ENCODE measurements at regions not wholly inside any gene's neighbourhood (a gene's known extent, or its start where the extent isn't known, plus 50 kb on each side); places are given as distances from the start of the nearest gene placed in this dataset.

DNA sequence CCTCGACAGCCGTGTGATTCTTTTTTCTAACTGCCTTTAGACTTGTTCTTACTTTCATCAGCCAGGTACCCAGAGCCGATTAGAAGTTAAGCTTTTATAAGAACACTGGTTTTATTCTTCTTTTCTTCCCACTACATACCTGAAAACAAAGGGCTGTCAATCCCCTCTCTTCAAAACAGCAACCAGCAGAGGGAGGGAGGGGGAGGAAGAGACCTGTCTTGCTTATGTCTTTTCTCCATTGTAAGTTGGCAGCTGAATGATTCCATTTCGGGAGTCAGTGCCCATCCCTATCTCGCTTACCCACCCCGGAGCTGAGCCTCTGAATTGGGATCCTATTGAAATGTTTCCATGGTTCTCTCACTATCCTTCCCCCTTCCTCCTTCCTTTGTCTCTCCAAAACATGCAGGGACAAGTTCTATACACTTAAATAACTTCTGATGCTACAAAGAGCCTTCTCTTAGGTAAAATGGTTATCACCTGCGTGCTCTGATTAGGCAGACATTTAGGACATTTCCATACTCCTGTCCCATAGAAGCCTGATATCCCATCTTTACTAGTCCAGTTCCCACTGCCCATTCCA lies 83.9 kb upstream of the WWC1 start:
- Histone ChIP-seq H3K9ac (ENCODE audit: low read length) (no peak overlapping the region), H3K4me1 (ENCODE audit: insufficient read depth, low read length, severe bottlenecking) (no peaks in the 10 kb centered on the region), H3K4me3 (ENCODE audit: low read depth, low read length, poor library complexity, severe bottlenecking) (no peak overlapping the region), H3K79me2 (ENCODE audit: insufficient read depth, low read length) (no peaks in the 10 kb centered on the region), H3K4me2 (ENCODE audit: low read length) (no peak overlapping the region), H4K20me1 (ENCODE audit: insufficient read depth, low read length) (no peaks in the 10 kb centered on the region), H3K9me2 (ENCODE audit: low read depth, low read length) (no peaks in the 10 kb centered on the region), H3K9me3 (ENCODE audit: low read length) (no peaks in the 10 kb centered on the region), H3K27ac (ENCODE audit: low read depth, low read length, poor library complexity, severe bottlenecking) (no peak overlapping the region), H3F3A (ENCODE audit: insufficient read depth, low read length) (no peaks in the 10 kb centered on the region), H2AFZ (ENCODE audit: low read length) (no peak overlapping the region), H3K36me3 (ENCODE audit: insufficient read depth, low read length) (no peaks in the 10 kb centered on the region), H3K27me3 (ENCODE audit: insufficient read depth, low read length) (no peaks in the 10 kb centered on the region)
- TF ChIP-seq, protein P1, sequence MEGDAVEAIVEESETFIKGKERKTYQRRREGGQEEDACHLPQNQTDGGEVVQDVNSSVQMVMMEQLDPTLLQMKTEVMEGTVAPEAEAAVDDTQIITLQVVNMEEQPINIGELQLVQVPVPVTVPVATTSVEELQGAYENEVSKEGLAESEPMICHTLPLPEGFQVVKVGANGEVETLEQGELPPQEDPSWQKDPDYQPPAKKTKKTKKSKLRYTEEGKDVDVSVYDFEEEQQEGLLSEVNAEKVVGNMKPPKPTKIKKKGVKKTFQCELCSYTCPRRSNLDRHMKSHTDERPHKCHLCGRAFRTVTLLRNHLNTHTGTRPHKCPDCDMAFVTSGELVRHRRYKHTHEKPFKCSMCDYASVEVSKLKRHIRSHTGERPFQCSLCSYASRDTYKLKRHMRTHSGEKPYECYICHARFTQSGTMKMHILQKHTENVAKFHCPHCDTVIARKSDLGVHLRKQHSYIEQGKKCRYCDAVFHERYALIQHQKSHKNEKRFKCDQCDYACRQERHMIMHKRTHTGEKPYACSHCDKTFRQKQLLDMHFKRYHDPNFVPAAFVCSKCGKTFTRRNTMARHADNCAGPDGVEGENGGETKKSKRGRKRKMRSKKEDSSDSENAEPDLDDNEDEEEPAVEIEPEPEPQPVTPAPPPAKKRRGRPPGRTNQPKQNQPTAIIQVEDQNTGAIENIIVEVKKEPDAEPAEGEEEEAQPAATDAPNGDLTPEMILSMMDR (IDR thresholded peaks at IDR 0.05; ENCODE audit: low read length) = no peak
- TF ChIP-seq EZH2 (IDR thresholded peaks at IDR 0.05; ENCODE audit: borderline replicate concordance, low read length) = no peak

DNA sequence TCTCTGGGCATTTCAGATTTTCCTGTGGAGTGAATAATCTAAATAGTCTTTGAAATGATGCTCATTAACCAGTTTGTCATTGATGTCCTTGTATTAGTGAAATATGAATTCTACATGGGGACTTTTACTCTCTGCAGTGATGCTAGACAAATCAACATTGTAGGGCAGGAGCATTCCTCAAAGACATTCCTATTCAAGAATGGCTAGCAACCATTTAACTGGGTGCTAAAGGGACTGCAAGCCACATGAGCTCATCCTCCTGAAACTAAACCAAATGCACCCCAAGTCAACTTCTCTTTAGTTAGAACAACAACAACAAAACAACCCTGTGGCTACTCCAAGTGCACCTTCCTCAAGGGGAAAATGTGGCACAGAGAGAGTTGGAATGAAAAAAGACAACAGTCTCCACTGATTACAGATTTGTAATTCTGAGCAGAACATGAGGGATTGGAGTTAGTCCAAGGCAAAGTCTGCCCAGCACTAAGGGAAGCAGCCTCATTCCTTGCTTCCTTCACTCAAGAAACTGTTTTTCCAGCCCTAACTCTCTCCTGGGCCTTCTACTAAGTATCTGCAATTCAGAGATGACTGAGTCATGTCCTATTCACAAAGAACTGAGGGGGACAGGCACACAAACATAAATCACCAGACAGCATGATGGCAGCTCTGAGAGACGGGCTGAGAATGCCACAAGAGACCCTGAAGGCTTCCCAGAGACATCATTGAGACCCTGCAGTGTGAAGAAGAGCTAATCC lies 82.0 kb upstream of the WWC1 start:
- Histone ChIP-seq H4K20me1 (ENCODE audit: insufficient read depth, low read length) (no peaks in the 10 kb centered on the region), H3K9me2 (ENCODE audit: low read depth, low read length) (no peaks in the 10 kb centered on the region), H2AFZ (ENCODE audit: low read length) (no peak overlapping the region), H3K27ac (ENCODE audit: low read depth, low read length, poor library complexity, severe bottlenecking) (no peak overlapping the region), H3K27me3 (ENCODE audit: insufficient read depth, low read length) (no peaks in the 10 kb centered on the region), H3F3A (ENCODE audit: insufficient read depth, low read length) (no peaks in the 10 kb centered on the region), H3K36me3 (ENCODE audit: insufficient read depth, low read length) (no peaks in the 10 kb centered on the region), H3K79me2 (ENCODE audit: insufficient read depth, low read length) (no peaks in the 10 kb centered on the region), H3K4me2 (ENCODE audit: low read length) (no peak overlapping the region), H3K4me3 (ENCODE audit: low read depth, low read length, poor library complexity, severe bottlenecking) (no peak overlapping the region), H3K9me3 (ENCODE audit: low read length) (no peaks in the 10 kb centered on the region), H3K9ac (ENCODE audit: low read length) (no peak overlapping the region), H3K4me1 (ENCODE audit: insufficient read depth, low read length, severe bottlenecking) (no peaks in the 10 kb centered on the region)
- no peak for TF ChIP-seq EZH2 (IDR thresholded peaks at IDR 0.05; ENCODE audit: borderline replicate concordance, low read length)
- TF ChIP-seq, protein P1 (IDR thresholded peaks at IDR 0.05; ENCODE audit: low read length) = no peak

DNA sequence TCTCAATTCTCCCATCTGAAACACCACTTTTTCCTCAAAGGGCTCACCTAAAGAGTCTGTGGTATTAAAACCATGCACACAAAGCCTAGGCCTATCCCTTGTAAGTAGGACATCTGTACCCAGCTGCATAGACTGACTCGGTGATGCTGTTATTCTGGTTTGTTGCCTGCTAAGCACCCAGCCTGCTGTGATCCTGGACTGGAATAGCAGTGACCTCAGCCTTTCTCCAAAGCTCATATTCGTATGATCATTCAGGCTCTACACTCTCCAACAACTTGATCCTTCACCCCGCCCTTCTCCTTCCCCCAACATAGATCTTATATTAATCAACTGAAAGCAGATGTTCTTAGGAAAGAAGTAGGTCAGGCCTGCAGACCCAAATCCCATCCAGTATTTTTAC lies 81.4 kb upstream of the WWC1 start:
- Histone ChIP-seq H3K27me3 (ENCODE audit: insufficient read depth, low read length) (no peaks in the 10 kb centered on the region), H3K9me2 (ENCODE audit: low read depth, low read length) (no peaks in the 10 kb centered on the region), H3K4me3 (ENCODE audit: low read depth, low read length, poor library complexity, severe bottlenecking) (no peak overlapping the region), H3K79me2 (ENCODE audit: insufficient read depth, low read length) (no peaks in the 10 kb centered on the region), H3K27ac (ENCODE audit: low read depth, low read length, poor library complexity, severe bottlenecking) (no peak overlapping the region), H4K20me1 (ENCODE audit: insufficient read depth, low read length) (no peaks in the 10 kb centered on the region), H3K4me1 (ENCODE audit: insufficient read depth, low read length, severe bottlenecking) (no peaks in the 10 kb centered on the region), H3K4me2 (ENCODE audit: low read length) (no peak overlapping the region), H3K9ac (ENCODE audit: low read length) (no peak overlapping the region), H3F3A (ENCODE audit: insufficient read depth, low read length) (no peaks in the 10 kb centered on the region), H3K9me3 (ENCODE audit: low read length) (no peaks in the 10 kb centered on the region), H2AFZ (ENCODE audit: low read length) (no peak overlapping the region), H3K36me3 (ENCODE audit: insufficient read depth, low read length) (no peaks in the 10 kb centered on the region)
- TF ChIP-seq, protein P1 (IDR thresholded peaks at IDR 0.05; ENCODE audit: low read length) = no peak
- no peak for TF ChIP-seq EZH2 (IDR thresholded peaks at IDR 0.05; ENCODE audit: borderline replicate concordance, low read length)
